Vagina (tissue), 2 donors: ENCODE measurements at regions not wholly inside any gene's neighbourhood (a gene's known extent, or its start where the extent isn't known, plus 50 kb on each side); places are given as distances from the start of the nearest gene placed in this dataset.

Source experiments
- POLR2A ChIP-seq, 2 donors: fragments of 450-650 bp; IDR thresholded peaks; one replicate each; pipeline ENCODE4 v1.6.1; 2017; ENCODE audit warnings: antibody characterized with exemption in 2 of 2, mild to moderate bottlenecking in 2 of 2, moderate library complexity in 2 of 2
- POLR2AphosphoS5 ChIP-seq, 2 donors: sonication (generic); formaldehyde crosslinking; IDR thresholded peaks; one replicate each; pipeline ENCODE4 v1.9.0; 2017; ENCODE audit warnings: antibody characterized with exemption in 2 of 2, mild to moderate bottlenecking in 2 of 2, low read depth in 1 of 2; ENCODE audit not compliant: insufficient read depth in 1 of 2
- TF ChIP-seq, protein P1 (sequence below), 3 experiments: fragments of 450-650 bp in 2 of 3; fragments of 200-600 bp in 1 of 3; sonication (generic) in 1 of 3; IDR thresholded peaks; one replicate each; pipeline ENCODE4 v1.5.1; 2017 to 2019; ENCODE audit warnings: antibody characterized with exemption in 3 of 3, mild to moderate bottlenecking in 2 of 3, moderate library complexity in 2 of 3

DNA sequence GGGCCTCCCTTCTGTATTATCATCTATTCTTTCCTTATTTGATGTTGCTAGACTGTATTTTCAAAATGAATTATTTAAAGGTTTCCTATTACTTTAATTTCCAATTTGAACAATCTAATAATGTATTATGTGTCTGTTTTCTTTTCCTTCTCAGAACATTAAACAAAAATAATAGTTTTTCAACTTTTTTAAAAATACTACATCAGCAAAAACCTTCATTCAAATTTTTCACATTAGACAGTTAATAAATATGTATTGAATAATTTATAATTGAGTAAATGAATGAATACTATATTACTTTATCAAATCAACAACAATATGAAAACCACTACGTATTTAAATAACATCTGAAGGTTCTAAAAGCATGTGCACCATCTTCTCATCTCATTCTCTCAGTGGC is 644.1 kb upstream of the SEMA3D start:
- TF ChIP-seq POLR2A (IDR thresholded peaks at IDR 0.05) (no peak), POLR2AphosphoS5 (IDR thresholded peaks at IDR 0.05; ENCODE audit: insufficient read depth in 1 of 2, low read depth in 1 of 2) (no peak)
- TF ChIP-seq, protein P1, sequence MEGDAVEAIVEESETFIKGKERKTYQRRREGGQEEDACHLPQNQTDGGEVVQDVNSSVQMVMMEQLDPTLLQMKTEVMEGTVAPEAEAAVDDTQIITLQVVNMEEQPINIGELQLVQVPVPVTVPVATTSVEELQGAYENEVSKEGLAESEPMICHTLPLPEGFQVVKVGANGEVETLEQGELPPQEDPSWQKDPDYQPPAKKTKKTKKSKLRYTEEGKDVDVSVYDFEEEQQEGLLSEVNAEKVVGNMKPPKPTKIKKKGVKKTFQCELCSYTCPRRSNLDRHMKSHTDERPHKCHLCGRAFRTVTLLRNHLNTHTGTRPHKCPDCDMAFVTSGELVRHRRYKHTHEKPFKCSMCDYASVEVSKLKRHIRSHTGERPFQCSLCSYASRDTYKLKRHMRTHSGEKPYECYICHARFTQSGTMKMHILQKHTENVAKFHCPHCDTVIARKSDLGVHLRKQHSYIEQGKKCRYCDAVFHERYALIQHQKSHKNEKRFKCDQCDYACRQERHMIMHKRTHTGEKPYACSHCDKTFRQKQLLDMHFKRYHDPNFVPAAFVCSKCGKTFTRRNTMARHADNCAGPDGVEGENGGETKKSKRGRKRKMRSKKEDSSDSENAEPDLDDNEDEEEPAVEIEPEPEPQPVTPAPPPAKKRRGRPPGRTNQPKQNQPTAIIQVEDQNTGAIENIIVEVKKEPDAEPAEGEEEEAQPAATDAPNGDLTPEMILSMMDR (IDR thresholded peaks at IDR 0.05): no peak
